Testis (tissue), 2 donors: ENCODE measurements at regions not wholly inside any gene's neighbourhood (a gene's known extent, or its start where the extent isn't known, plus 50 kb on each side); places are given as distances from the start of the nearest gene placed in this dataset.

Experiments
- DNase-seq: peaks from one replicate; pipeline ENCODE4 v3.0.0-alpha.2; 2019
- H3K27ac ChIP-seq, 2 donors: fragments of 200-600 bp; sonication (generic); one replicate each; pipeline ENCODE4 v1.5.1; 2019
- H3K27me3 ChIP-seq: fragments of 200-600 bp; sonication (generic); one replicate; pipeline ENCODE4 v1.5.1; 2019
- H3K36me3 ChIP-seq: fragments of 200-600 bp; sonication (generic); one replicate; pipeline ENCODE4 v1.5.1; 2017; ENCODE audit warnings: low read depth; ENCODE audit errors: missing control alignments
- H3K4me1 ChIP-seq: fragments of 200-600 bp; sonication (generic); one replicate; pipeline ENCODE4 v1.5.1; 2019
- H3K4me3 ChIP-seq, 2 donors: fragments of 200-600 bp; sonication (generic); one replicate each; pipeline ENCODE4 v1.5.1; 2017 to 2019
- H3K9me3 ChIP-seq: fragments of 200-600 bp; sonication (generic); one replicate; pipeline ENCODE4 v1.5.1; 2017
- POLR2A ChIP-seq: fragments of 450-650 bp; IDR thresholded peaks from one replicate; pipeline ENCODE4 v1.6.1; 2017; ENCODE audit warnings: antibody characterized with exemption, mild to moderate bottlenecking, moderate library complexity
- WGBS, 2 donors: methylation state at CpG; one replicate each; pipeline ENCODE4 v1.1.5; 2018; 5-methylcytosine and 5-hydroxymethylcytosine counted together
- intact Hi-C: fragments of 100-400 bp; cut with DNase I; formaldehyde crosslinking; loops from one replicate; pipeline ENCODE4 v1.15.1; 2023; ENCODE audit warnings: low total_unique reads
- TF ChIP-seq, protein P1 (sequence below), 3 experiments: fragments of 450-650 bp in 2 of 3; fragments of 200-600 bp in 1 of 3; sonication (generic) in 1 of 3; IDR thresholded peaks; one replicate each; pipeline ENCODE4 v1.5.1; 2016 to 2019; ENCODE audit warnings: antibody characterized with exemption in 3 of 3, mild to moderate bottlenecking in 2 of 3, moderate library complexity in 1 of 3

DNA sequence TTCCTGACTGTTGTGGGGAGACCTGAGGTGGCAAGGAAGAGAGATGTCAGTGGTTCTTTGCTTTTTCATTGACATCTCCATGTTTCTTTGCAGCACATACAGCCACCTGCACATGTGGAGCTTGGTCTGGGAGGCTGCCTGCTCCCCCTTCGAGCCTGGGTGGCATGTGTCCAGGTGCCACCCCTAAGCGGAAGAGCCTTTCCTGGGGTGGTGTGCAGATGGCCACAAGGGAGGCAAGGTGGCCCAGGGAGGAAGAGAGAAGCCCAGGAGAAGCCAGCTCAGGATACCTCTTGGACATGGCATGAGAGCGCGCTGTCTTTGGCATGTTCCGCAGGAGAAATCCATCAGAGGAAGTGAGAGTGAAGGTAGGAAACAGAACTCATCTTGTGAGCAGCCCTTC is 105.9 kb upstream of the NPTX2 start:
- Histone ChIP-seq H3K27me3 (no peaks in the 10 kb centered on the region), H3K4me3 (no peak overlapping the region), H3K27ac (no peak overlapping the region), H3K4me1 (no peaks in the 10 kb centered on the region), H3K36me3 (no peaks in the 10 kb centered on the region), H3K9me3 (no peaks in the 10 kb centered on the region)
- 93 to 97% methylated on average over 5 of the region's 5 CpGs for WGBS, 2 donors
- no peak for DNase-seq
- intact Hi-C loops: no loop called here
- TF ChIP-seq, protein P1, sequence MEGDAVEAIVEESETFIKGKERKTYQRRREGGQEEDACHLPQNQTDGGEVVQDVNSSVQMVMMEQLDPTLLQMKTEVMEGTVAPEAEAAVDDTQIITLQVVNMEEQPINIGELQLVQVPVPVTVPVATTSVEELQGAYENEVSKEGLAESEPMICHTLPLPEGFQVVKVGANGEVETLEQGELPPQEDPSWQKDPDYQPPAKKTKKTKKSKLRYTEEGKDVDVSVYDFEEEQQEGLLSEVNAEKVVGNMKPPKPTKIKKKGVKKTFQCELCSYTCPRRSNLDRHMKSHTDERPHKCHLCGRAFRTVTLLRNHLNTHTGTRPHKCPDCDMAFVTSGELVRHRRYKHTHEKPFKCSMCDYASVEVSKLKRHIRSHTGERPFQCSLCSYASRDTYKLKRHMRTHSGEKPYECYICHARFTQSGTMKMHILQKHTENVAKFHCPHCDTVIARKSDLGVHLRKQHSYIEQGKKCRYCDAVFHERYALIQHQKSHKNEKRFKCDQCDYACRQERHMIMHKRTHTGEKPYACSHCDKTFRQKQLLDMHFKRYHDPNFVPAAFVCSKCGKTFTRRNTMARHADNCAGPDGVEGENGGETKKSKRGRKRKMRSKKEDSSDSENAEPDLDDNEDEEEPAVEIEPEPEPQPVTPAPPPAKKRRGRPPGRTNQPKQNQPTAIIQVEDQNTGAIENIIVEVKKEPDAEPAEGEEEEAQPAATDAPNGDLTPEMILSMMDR (IDR thresholded peaks at IDR 0.05): no peak
- no peak for TF ChIP-seq POLR2A

- intact Hi-C loops: no loop called here
- no peak for DNase-seq
- H3K27me3 ChIP-seq: no peaks in the 10 kb centered on the region
- TF ChIP-seq, protein P1 (IDR thresholded peaks at IDR 0.05): no peak
- no peak for TF ChIP-seq POLR2A
- no peaks in the 10 kb centered on the region for H3K36me3 ChIP-seq
- no peaks in the 10 kb centered on the region for H3K9me3 ChIP-seq
- no peak overlapping the region for H3K4me3 ChIP-seq
- H3K4me1 ChIP-seq: no peaks in the 10 kb centered on the region
- H3K27ac ChIP-seq: no peak overlapping the region
- WGBS, 2 donors: 70 to 71% methylated on average over 6 of the region's 6 CpGs
Measured at GRCh38 chr7:98509836-98510235, 107.2 kb upstream of the NPTX2 start.

DNA sequence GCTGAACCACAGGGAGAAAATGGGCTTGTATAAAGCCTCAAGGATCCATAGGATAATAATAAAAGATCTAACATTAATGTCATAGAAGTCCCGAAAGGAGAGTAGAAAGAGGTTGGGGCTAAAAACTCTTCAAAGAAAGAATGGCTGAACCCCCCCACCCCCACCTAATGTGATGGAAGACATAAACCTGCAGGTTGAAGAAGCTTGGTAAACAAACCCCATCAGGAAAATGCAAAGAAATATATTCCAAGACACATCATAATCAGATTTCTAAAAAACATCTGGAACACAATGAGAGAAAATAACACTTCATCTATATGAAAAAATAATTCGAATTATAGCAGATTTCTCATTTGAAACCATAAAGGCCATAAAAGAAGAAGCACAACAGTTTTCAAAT is 105.6 kb upstream of the BAIAP2L1 start:
- intact Hi-C loops: no loop called here
- H3K4me3 ChIP-seq: no peak overlapping the region
- 89 to 98% methylated on average over 2 of the region's 2 CpGs for WGBS, 2 donors
- H3K4me1 ChIP-seq: no peaks in the 10 kb centered on the region
- no peak overlapping the region for H3K27ac ChIP-seq
- no peak for DNase-seq
- no peaks in the 10 kb centered on the region for H3K9me3 ChIP-seq
- H3K27me3 ChIP-seq: no peaks in the 10 kb centered on the region
- H3K36me3 ChIP-seq: no peaks in the 10 kb centered on the region
- no peak for TF ChIP-seq POLR2A
- TF ChIP-seq, protein P1 (IDR thresholded peaks at IDR 0.05): no peak

GRCh38 chr7:98500764-98501163 is 99.9 kb upstream of the BAIAP2L1 start:
- Histone ChIP-seq H3K9me3 (no peaks in the 10 kb centered on the region), H3K27me3 (no peaks in the 10 kb centered on the region), H3K36me3 (no peaks in the 10 kb centered on the region), H3K4me1 (no peaks in the 10 kb centered on the region), H3K27ac (no peak overlapping the region), H3K4me3 (no peak overlapping the region)
- intact Hi-C loops: no loop called here
- DNase-seq: no peak
- TF ChIP-seq, protein P1 (IDR thresholded peaks at IDR 0.05): no peak
- no peak for TF ChIP-seq POLR2A
- whole genome bisulfite sequencing, 2 donors: 58 to 72% methylated on average over 6 of the region's 6 CpGs

DNA sequence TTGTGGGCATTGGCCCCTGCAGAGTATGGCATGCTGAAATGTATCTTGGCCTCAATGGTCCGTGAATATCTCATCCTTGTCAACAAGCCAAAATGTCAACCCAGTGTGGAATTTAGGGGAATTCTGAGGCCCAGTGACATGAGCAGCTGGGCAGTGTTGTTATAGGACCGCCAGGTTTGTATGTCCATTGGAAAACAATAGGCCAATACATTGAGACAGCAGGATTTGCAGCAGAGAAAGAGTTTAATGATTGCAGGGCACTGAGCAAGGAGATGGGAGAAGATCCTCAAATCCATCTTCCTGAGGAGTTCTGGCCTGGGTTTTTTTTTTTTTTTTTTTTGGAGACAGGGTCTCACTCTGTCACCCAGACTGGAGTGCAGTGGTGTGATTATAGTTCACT is 95.7 kb upstream of the BAIAP2L1 start:
- WGBS, 2 donors: 79 to 92% methylated on average over 2 of the region's 2 CpGs
- no peaks in the 10 kb centered on the region for H3K36me3 ChIP-seq
- no peaks in the 10 kb centered on the region for H3K27me3 ChIP-seq
- H3K27ac ChIP-seq: no peak overlapping the region
- intact Hi-C loops: no loop called here
- no peak for DNase-seq
- TF ChIP-seq, protein P1 (IDR thresholded peaks at IDR 0.05): no peak
- no peak for TF ChIP-seq POLR2A
- H3K4me3 ChIP-seq: no peak overlapping the region
- no peaks in the 10 kb centered on the region for H3K9me3 ChIP-seq
- H3K4me1 ChIP-seq: no peaks in the 10 kb centered on the region
